ENCODE measurements at regions not wholly inside any gene's neighbourhood (a gene's known extent, or its start where the extent isn't known, plus 50 kb on each side); places are given as distances from the start of the nearest gene placed in this dataset.

- ATAC-seq (no peak), DNase-seq (no peak)
- no peaks in the 10 kb centered on the region for H3K36me3 Mint-ChIP-seq (ENCODE audit: low read depth)
- ChIA-PET CTCF (interaction anchor here (0.9 kb wide), 1 partner anchor 12 kb away, joined by 3 read pairs; no protein-coding TSS in a partner anchor), POLR2A (no interaction called here)
- H3K4me3 Mint-ChIP-seq: no peak overlapping the region
- no peaks in the 10 kb centered on the region for H3K4me1 Mint-ChIP-seq
- H3K27ac Mint-ChIP-seq: no peak overlapping the region
- peaks cover 4% of the 10 kb centered on the region for H3K9me3 Mint-ChIP-seq (ENCODE audit: low read depth)
- H3K27me3 Mint-ChIP-seq: peaks cover 2% of the 10 kb centered on the region
- intact Hi-C loops (cut with DNase I, micrococcal nuclease): no loop called here
These were observed 1633.7 kb upstream of the CELF4 start for GRCh38 chr18:39199231-39199855.

- intact Hi-C loops (cut with DNase I, micrococcal nuclease): no loop called here
- POLR2A ChIA-PET: no interaction called here
- DNase-seq: no peak
These were observed 1632.8 kb upstream of the CELF4 start for GRCh38 chr18:39198376-39198775.

GRCh38 chr18:39191931-39192330, 1626.3 kb upstream of the CELF4 start:
- DNase-seq: no peak
- ATAC-seq: no peak
- Mint-ChIP-seq H3K4me3 (no peak overlapping the region), H3K27me3 (no peaks in the 10 kb centered on the region), H3K27ac (no peak overlapping the region), H3K4me1 (no peaks in the 10 kb centered on the region), H3K9me3 (ENCODE audit: low read depth) (peaks cover 2% of the 10 kb centered on the region), H3K36me3 (ENCODE audit: low read depth) (no peaks in the 10 kb centered on the region)
- intact Hi-C loops (cut with DNase I, micrococcal nuclease): no loop called here
- POLR2A ChIA-PET: no interaction called here
- CTCF ChIA-PET: no interaction called here

More at GRCh38 chr18:39198376-39198775, 1632.8 kb upstream of the CELF4 start:
- peaks cover 4% of the 10 kb centered on the region for H3K9me3 Mint-ChIP-seq (ENCODE audit: low read depth)
- no peaks in the 10 kb centered on the region for H3K36me3 Mint-ChIP-seq (ENCODE audit: low read depth)
- ATAC-seq: no peak
- peaks cover under 1% of the 10 kb centered on the region for H3K27me3 Mint-ChIP-seq
- CTCF ChIA-PET: interaction anchor here (0.7 kb wide), 1 partner anchor 379 kb away, joined by 3 read pairs; no protein-coding TSS in a partner anchor
- H3K4me3 Mint-ChIP-seq: no peak overlapping the region
- no peak overlapping the region for H3K27ac Mint-ChIP-seq
- no peaks in the 10 kb centered on the region for H3K4me1 Mint-ChIP-seq

DNA sequence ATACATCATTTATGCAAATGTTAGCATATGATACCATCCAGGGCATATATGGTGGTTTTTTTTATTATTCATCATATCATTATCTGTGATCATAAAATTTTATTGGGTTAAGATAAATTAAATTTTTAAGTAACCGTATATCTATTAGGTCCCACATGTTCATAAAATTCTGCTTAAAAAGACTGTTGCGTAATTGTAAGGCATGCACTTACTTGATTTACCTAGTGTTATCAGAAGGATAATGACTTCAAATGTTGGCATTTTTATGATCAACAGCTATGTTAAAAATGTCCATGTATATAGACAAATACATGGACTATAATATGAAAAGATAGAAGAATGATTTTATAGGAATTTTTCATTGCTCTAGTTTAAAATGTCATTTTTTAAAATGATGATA, 1625.5 kb upstream of the CELF4 start:
- Mint-ChIP-seq H3K4me3 (no peak overlapping the region), H3K9me3 (ENCODE audit: low read depth) (peaks cover 2% of the 10 kb centered on the region), H3K27ac (no peak overlapping the region), H3K4me1 (no peaks in the 10 kb centered on the region), H3K27me3 (no peaks in the 10 kb centered on the region), H3K36me3 (ENCODE audit: low read depth) (no peaks in the 10 kb centered on the region)
- ChIA-PET CTCF (no interaction called here), POLR2A (no interaction called here)
- ATAC-seq: no peak
- intact Hi-C loops (cut with DNase I, micrococcal nuclease): no loop called here
- no peak for DNase-seq

DNA sequence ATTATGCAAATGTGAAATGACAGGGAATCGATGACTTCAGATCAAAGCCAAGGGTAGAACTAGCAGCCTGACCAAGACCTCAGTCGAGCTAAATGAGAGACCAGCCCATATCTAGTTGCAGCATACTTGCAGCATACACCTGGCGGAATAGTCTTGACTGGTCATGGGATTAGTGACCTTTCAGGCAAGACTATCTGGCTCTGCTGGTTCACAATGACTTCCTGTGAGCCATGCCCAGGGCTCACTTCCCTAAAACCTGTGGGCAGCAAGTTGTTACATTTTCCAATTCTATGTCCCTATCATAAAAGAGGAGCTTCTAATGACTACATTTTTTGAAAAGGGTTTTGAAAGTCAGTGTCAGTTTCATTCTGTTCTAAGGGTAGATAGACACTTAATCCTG, 1624.9 kb upstream of the CELF4 start:
- H3K4me3 Mint-ChIP-seq: no peak overlapping the region
- CTCF ChIA-PET: no interaction called here
- DNase-seq: no peak

GRCh38 chr18:39188278-39188677, 1622.7 kb upstream of the CELF4 start:
- intact Hi-C loops (cut with DNase I, micrococcal nuclease): no loop called here
- peaks cover 2% of the 10 kb centered on the region for H3K9me3 Mint-ChIP-seq (ENCODE audit: low read depth)
- no peaks in the 10 kb centered on the region for H3K36me3 Mint-ChIP-seq (ENCODE audit: low read depth)
- CTCF ChIA-PET: interaction anchor here (1.0 to 1.4 kb wide), 2 partner anchors 9 to 75 kb away, joined by 3 read pairs; no protein-coding TSS in a partner anchor
- no peak overlapping the region for H3K4me3 Mint-ChIP-seq
- H3K27ac Mint-ChIP-seq: no peak overlapping the region
- ATAC-seq: no peak
- POLR2A ChIA-PET: no interaction called here
- no peak for DNase-seq
- no peaks in the 10 kb centered on the region for H3K4me1 Mint-ChIP-seq
- no peaks in the 10 kb centered on the region for H3K27me3 Mint-ChIP-seq

More for the DNA sequence above, 1624.9 kb upstream of the CELF4 start:
- no peak overlapping the region for H3K27ac Mint-ChIP-seq
- intact Hi-C loops (cut with DNase I, micrococcal nuclease): no loop called here
- H3K4me1 Mint-ChIP-seq: no peaks in the 10 kb centered on the region
- no peaks in the 10 kb centered on the region for H3K36me3 Mint-ChIP-seq (ENCODE audit: low read depth)
- no peak for ATAC-seq
- H3K27me3 Mint-ChIP-seq: no peaks in the 10 kb centered on the region
- peaks cover 2% of the 10 kb centered on the region for H3K9me3 Mint-ChIP-seq (ENCODE audit: low read depth)
- POLR2A ChIA-PET: no interaction called here

DNA sequence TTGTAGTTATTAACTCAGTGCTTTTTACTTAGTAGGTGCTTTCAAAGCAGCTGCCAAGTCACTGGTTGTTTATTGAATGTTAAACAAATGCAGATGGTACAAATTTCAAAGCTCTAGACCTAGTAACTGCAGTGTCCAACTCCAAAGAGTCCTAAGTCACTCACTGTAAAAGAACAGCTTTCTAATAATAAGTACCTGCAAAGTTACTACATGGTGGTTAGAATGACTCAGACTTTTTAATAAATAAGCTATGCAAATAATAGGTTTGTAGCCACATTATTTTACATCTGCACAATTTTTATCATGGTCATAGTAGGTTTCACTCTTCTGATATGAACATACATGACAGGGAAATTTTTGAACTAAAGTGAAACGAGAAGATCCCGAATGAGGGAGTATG, 1620.4 kb upstream of the CELF4 start:
- H3K27ac Mint-ChIP-seq: no peak overlapping the region
- no peak for ATAC-seq
- peaks cover 2% of the 10 kb centered on the region for H3K9me3 Mint-ChIP-seq (ENCODE audit: low read depth)
- CTCF ChIA-PET: no interaction called here
- POLR2A ChIA-PET: no interaction called here
- no peak for DNase-seq
- no peaks in the 10 kb centered on the region for H3K4me1 Mint-ChIP-seq
- H3K36me3 Mint-ChIP-seq (ENCODE audit: low read depth): no peaks in the 10 kb centered on the region
- H3K27me3 Mint-ChIP-seq: no peaks in the 10 kb centered on the region
- no peak overlapping the region for H3K4me3 Mint-ChIP-seq
- intact Hi-C loops (cut with DNase I, micrococcal nuclease): no loop called here

GRCh38 chr18:39184176-39184575, 1618.6 kb upstream of the CELF4 start:
- intact Hi-C loops (cut with DNase I, micrococcal nuclease): no loop called here
- no peak for DNase-seq

DNA sequence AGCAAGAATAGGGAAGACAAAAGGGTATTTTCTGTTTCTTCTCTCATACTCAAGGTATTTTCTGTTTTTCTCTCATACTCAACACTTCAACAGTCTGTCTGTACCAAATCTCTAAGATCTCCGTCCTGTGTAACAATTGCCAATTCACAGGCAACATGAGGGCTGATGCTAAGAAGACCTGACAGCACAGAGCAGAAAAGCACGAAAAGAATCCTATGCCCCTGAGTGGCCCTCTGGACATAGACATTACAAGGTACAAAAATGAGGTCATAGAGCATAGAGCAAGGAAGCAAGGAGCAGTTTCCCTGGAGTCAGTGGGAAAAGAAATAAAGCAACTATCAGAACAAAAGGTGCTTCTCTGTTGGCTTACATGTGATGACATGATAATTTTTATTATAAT, 1612.6 kb upstream of the CELF4 start:
- POLR2A ChIA-PET: no interaction called here
- no peak for ATAC-seq
- Mint-ChIP-seq H3K9me3 (ENCODE audit: low read depth) (peaks cover 5% of the 10 kb centered on the region), H3K4me1 (no peaks in the 10 kb centered on the region), H3K27ac (no peak overlapping the region), H3K27me3 (no peaks in the 10 kb centered on the region), H3K36me3 (ENCODE audit: low read depth) (no peaks in the 10 kb centered on the region), H3K4me3 (no peak overlapping the region)
- no peak for DNase-seq
- CTCF ChIA-PET: no interaction called here
- intact Hi-C loops (cut with DNase I, micrococcal nuclease): no loop called here

More at GRCh38 chr18:39184176-39184575, 1618.6 kb upstream of the CELF4 start:
- no peaks in the 10 kb centered on the region for H3K27me3 Mint-ChIP-seq
- no peak overlapping the region for H3K4me3 Mint-ChIP-seq
- POLR2A ChIA-PET: no interaction called here
- ATAC-seq: no peak
- H3K9me3 Mint-ChIP-seq (ENCODE audit: low read depth): peaks cover 2% of the 10 kb centered on the region
- no peaks in the 10 kb centered on the region for H3K4me1 Mint-ChIP-seq
- no peaks in the 10 kb centered on the region for H3K36me3 Mint-ChIP-seq (ENCODE audit: low read depth)
- no peak overlapping the region for H3K27ac Mint-ChIP-seq
- CTCF ChIA-PET: no interaction called here

GRCh38 chr18:39172695-39173421, 1607.3 kb upstream of the CELF4 start:
- peaks cover 7% of the 10 kb centered on the region for H3K9me3 Mint-ChIP-seq (ENCODE audit: low read depth)
- H3K27ac Mint-ChIP-seq: no peak overlapping the region
- ATAC-seq: no peak
- ChIA-PET CTCF (no interaction called here), POLR2A (no interaction called here)
- no peak for DNase-seq
- H3K36me3 Mint-ChIP-seq (ENCODE audit: low read depth): no peaks in the 10 kb centered on the region
- no peaks in the 10 kb centered on the region for H3K27me3 Mint-ChIP-seq
- no peak overlapping the region for H3K4me3 Mint-ChIP-seq
- H3K4me1 Mint-ChIP-seq: no peaks in the 10 kb centered on the region
- intact Hi-C loops (cut with DNase I, micrococcal nuclease): no loop called here

DNA sequence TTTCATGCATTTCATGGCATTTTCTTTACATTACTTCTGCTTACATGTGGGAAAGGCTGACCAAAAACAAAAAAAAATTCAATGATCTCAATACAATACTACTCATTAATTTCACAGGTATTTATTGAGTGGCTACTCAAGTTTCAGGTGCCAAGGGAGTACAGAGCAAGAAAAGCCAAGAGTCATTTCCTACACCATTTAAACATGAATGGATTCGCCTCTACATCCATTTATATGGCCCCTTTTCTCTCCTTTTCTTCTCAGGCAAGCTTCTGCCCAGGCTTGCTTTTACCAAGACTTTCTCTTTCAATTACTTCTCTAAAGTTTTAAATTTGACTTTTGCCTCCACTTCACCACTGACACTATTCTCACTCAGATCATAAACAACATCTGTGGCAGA, 1603.1 kb upstream of the CELF4 start:
- DNase-seq (no peak), ATAC-seq (no peak)
- Mint-ChIP-seq H3K4me3 (no peak overlapping the region), H3K27ac (no peak overlapping the region), H3K4me1 (no peaks in the 10 kb centered on the region), H3K36me3 (ENCODE audit: low read depth) (no peaks in the 10 kb centered on the region), H3K9me3 (ENCODE audit: low read depth) (peaks cover 8% of the 10 kb centered on the region), H3K27me3 (no peaks in the 10 kb centered on the region)
- intact Hi-C loops (cut with DNase I, micrococcal nuclease): no loop called here
- POLR2A ChIA-PET: no interaction called here
- CTCF ChIA-PET: no interaction called here

GRCh38 chr18:39167990-39168389, 1602.4 kb upstream of the CELF4 start:
- Mint-ChIP-seq H3K4me3 (no peak overlapping the region), H3K27me3 (no peaks in the 10 kb centered on the region), H3K4me1 (no peaks in the 10 kb centered on the region), H3K36me3 (ENCODE audit: low read depth) (no peaks in the 10 kb centered on the region), H3K27ac (no peak overlapping the region), H3K9me3 (ENCODE audit: low read depth) (peaks cover 8% of the 10 kb centered on the region)
- ChIA-PET CTCF (no interaction called here), POLR2A (no interaction called here)
- ATAC-seq: no peak
- intact Hi-C loops (cut with DNase I, micrococcal nuclease): no loop called here
- DNase-seq: peak; percentile 4

All from activated CD4-positive, alpha-beta T cell treated with anti-CD3 and anti-CD28 coated beads for 36 hours (primary cell).